COLO668 (cell line): ENCODE measurements at regions not wholly inside any gene's neighbourhood (a gene's known extent, or its start where the extent isn't known, plus 50 kb on each side); places are given as distances from the start of the nearest gene placed in this dataset.
"Not testable (repeated sequence)": the region's sequence is repeated elsewhere in the genome, so short reads cannot be mapped to it uniquely, and the experiment has no call there.

Experiments used
- DNase-seq: peaks from one replicate; lab custom pipeline; 2025; ENCODE audit not compliant: unreplicated experiment; lab: John Stamatoyannopoulos, UW

- no peak for DNase-seq
Measured at GRCh38 chr21:22363504-22363903, 1365.3 kb downstream of the NCAM2 start.

- DNase-seq = no peak
Measured at GRCh38 chr21:22364163-22364562, 1366.0 kb downstream of the NCAM2 start.

GRCh38 chr21:22374218-22374969, 1376.2 kb downstream of the NCAM2 start:
- no peak for DNase-seq

GRCh38 chr21:22377795-22378194, 1379.6 kb downstream of the NCAM2 start:
- DNase-seq = not testable (repeated sequence)

GRCh38 chr21:22393324-22393723, 1395.1 kb downstream of the NCAM2 start:
- DNase-seq = no peak

GRCh38 chr21:22395965-22396364, 1397.8 kb downstream of the NCAM2 start:
- no peak for DNase-seq

- no peak for DNase-seq
Measured at GRCh38 chr21:22399681-22400514, 1401.7 kb downstream of the NCAM2 start.

- DNase-seq = no peak
Measured at GRCh38 chr21:22409571-22409970, 1411.4 kb downstream of the NCAM2 start.

GRCh38 chr21:22416555-22416954, 1418.3 kb downstream of the NCAM2 start:
- DNase-seq = no peak

- DNase-seq = no peak
Measured at GRCh38 chr21:22421416-22422180, 1423.4 kb downstream of the NCAM2 start.

- DNase-seq = no peak
Measured at GRCh38 chr21:22438428-22439086, 1440.3 kb downstream of the NCAM2 start.

- no peak for DNase-seq
Measured at GRCh38 chr21:22444990-22445389, 1446.8 kb downstream of the NCAM2 start.

- no peak for DNase-seq
Measured at GRCh38 chr21:22450507-22450906, 1452.3 kb downstream of the NCAM2 start.

GRCh38 chr21:22456241-22456640, 1458.0 kb downstream of the NCAM2 start:
- no peak for DNase-seq

- no peak for DNase-seq
Measured at GRCh38 chr21:22468893-22469292, 1470.7 kb downstream of the NCAM2 start.

- DNase-seq = no peak
Measured at GRCh38 chr21:22474403-22474802, 1476.2 kb downstream of the NCAM2 start.

GRCh38 chr21:22476214-22476613, 1478.0 kb downstream of the NCAM2 start:
- no peak for DNase-seq

- no peak for DNase-seq
Measured at GRCh38 chr21:22476726-22477646, 1478.8 kb downstream of the NCAM2 start.

- DNase-seq = no peak
Measured at GRCh38 chr21:22490049-22490448, 1491.8 kb downstream of the NCAM2 start.

- DNase-seq = no peak
Measured at GRCh38 chr21:22516230-22516629, 1518.0 kb downstream of the NCAM2 start.
